ENCODE measurements at regions not wholly inside any gene's neighbourhood (a gene's known extent, or its start where the extent isn't known, plus 50 kb on each side); places are given as distances from the start of the nearest gene placed in this dataset.
"Not testable (repeated sequence)": the region's sequence is repeated elsewhere in the genome, so short reads cannot be mapped to it uniquely, and the experiment has no call there.

GRCh38 chr2:35436893-35437292, 918.7 kb upstream of the CRIM1 start:
- H3K9me3 ChIP-seq (ENCODE audit: control insufficient read depth, low read length); DNase-seq; H3K27ac ChIP-seq (ENCODE audit: insufficient read depth, low read length, poor library complexity, severe bottlenecking); H3K36me3 ChIP-seq (ENCODE audit: control insufficient read depth, insufficient read depth, low read length); H3K4me1 ChIP-seq (ENCODE audit: control insufficient read depth, insufficient read depth, low read length, poor library complexity, severe bottlenecking); H3K4me3 ChIP-seq (ENCODE audit: insufficient read depth, low read depth, low read length, poor library complexity, severe bottlenecking); H3K27me3 ChIP-seq (replicated peaks; ENCODE audit: control insufficient read depth, insufficient read depth, low read length, poor library complexity, severe bottlenecking): not testable (repeated sequence)

GRCh38 chr2:35428548-35428947, 927.0 kb upstream of the CRIM1 start:
- H3K4me1 ChIP-seq (ENCODE audit: control insufficient read depth, insufficient read depth, low read length, poor library complexity, severe bottlenecking), result no peaks in the 10 kb centered on the region
- no peak overlapping the region for H3K4me3 ChIP-seq (ENCODE audit: insufficient read depth, low read depth, low read length, poor library complexity, severe bottlenecking)
- H3K36me3 ChIP-seq (ENCODE audit: control insufficient read depth, insufficient read depth, low read length), result no peaks in the 10 kb centered on the region
- DNase-seq, result no peak
- H3K9me3 ChIP-seq (ENCODE audit: control insufficient read depth, low read length), result no peaks in the 10 kb centered on the region
- H3K27ac ChIP-seq (ENCODE audit: insufficient read depth, low read length, poor library complexity, severe bottlenecking), result no peak overlapping the region
- no peaks in the 10 kb centered on the region for H3K27me3 ChIP-seq (replicated peaks; ENCODE audit: control insufficient read depth, insufficient read depth, low read length, poor library complexity, severe bottlenecking)

DNA sequence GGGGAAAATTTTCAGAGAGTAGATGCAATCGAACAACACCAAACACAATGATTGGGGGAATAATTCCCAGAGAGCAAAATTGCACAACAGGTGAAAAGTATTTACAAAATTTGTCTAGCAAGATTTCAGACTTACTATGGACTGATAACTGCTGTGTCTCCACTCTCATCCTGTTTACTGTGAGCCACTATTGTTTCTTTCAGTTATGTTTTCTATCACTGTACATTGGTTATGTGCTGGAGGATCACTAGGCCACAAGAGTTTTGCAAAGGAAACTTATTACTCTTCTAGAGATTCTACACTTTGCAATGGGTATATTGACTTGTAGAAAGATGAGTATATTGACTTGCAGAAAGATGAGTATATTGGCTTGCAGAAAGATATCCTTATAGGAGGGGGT, 934.1 kb upstream of the CRIM1 start:
- H3K9me3 ChIP-seq (ENCODE audit: control insufficient read depth, low read length), result no peaks in the 10 kb centered on the region
- H3K4me1 ChIP-seq (ENCODE audit: control insufficient read depth, insufficient read depth, low read length, poor library complexity, severe bottlenecking), result no peaks in the 10 kb centered on the region
- H3K36me3 ChIP-seq (ENCODE audit: control insufficient read depth, insufficient read depth, low read length), result no peaks in the 10 kb centered on the region
- DNase-seq, result no peak
- H3K27me3 ChIP-seq (replicated peaks; ENCODE audit: control insufficient read depth, insufficient read depth, low read length, poor library complexity, severe bottlenecking), result no peaks in the 10 kb centered on the region
- H3K27ac ChIP-seq (ENCODE audit: insufficient read depth, low read length, poor library complexity, severe bottlenecking), result no peak overlapping the region
- H3K4me3 ChIP-seq (ENCODE audit: insufficient read depth, low read depth, low read length, poor library complexity, severe bottlenecking), result no peak overlapping the region

GRCh38 chr2:35417293-35417692, 938.3 kb upstream of the CRIM1 start:
- DNase-seq, result no peak
- H3K36me3 ChIP-seq (ENCODE audit: control insufficient read depth, insufficient read depth, low read length), result no peaks in the 10 kb centered on the region

GRCh38 chr2:35416391-35417140, 939.0 kb upstream of the CRIM1 start:
- no peak for DNase-seq
- no peaks in the 10 kb centered on the region for H3K4me1 ChIP-seq (ENCODE audit: control insufficient read depth, insufficient read depth, low read length, poor library complexity, severe bottlenecking)
- H3K9me3 ChIP-seq (ENCODE audit: control insufficient read depth, low read length), result no peaks in the 10 kb centered on the region
- no peak overlapping the region for H3K4me3 ChIP-seq (ENCODE audit: insufficient read depth, low read depth, low read length, poor library complexity, severe bottlenecking)
- H3K27me3 ChIP-seq (replicated peaks; ENCODE audit: control insufficient read depth, insufficient read depth, low read length, poor library complexity, severe bottlenecking), result no peaks in the 10 kb centered on the region
- no peaks in the 10 kb centered on the region for H3K36me3 ChIP-seq (ENCODE audit: control insufficient read depth, insufficient read depth, low read length)
- H3K27ac ChIP-seq (ENCODE audit: insufficient read depth, low read length, poor library complexity, severe bottlenecking), result no peak overlapping the region

More at GRCh38 chr2:35417293-35417692, 938.3 kb upstream of the CRIM1 start:
- no peaks in the 10 kb centered on the region for H3K27me3 ChIP-seq (replicated peaks; ENCODE audit: control insufficient read depth, insufficient read depth, low read length, poor library complexity, severe bottlenecking)
- H3K9me3 ChIP-seq (ENCODE audit: control insufficient read depth, low read length), result no peaks in the 10 kb centered on the region
- H3K4me3 ChIP-seq (ENCODE audit: insufficient read depth, low read depth, low read length, poor library complexity, severe bottlenecking), result no peak overlapping the region
- H3K27ac ChIP-seq (ENCODE audit: insufficient read depth, low read length, poor library complexity, severe bottlenecking), result no peak overlapping the region
- no peaks in the 10 kb centered on the region for H3K4me1 ChIP-seq (ENCODE audit: control insufficient read depth, insufficient read depth, low read length, poor library complexity, severe bottlenecking)

GRCh38 chr2:35415942-35416341, 939.6 kb upstream of the CRIM1 start:
- H3K36me3 ChIP-seq (ENCODE audit: control insufficient read depth, insufficient read depth, low read length), result no peaks in the 10 kb centered on the region
- no peak overlapping the region for H3K4me3 ChIP-seq (ENCODE audit: insufficient read depth, low read depth, low read length, poor library complexity, severe bottlenecking)
- no peaks in the 10 kb centered on the region for H3K27me3 ChIP-seq (replicated peaks; ENCODE audit: control insufficient read depth, insufficient read depth, low read length, poor library complexity, severe bottlenecking)
- no peak overlapping the region for H3K27ac ChIP-seq (ENCODE audit: insufficient read depth, low read length, poor library complexity, severe bottlenecking)
- no peak for DNase-seq
- H3K9me3 ChIP-seq (ENCODE audit: control insufficient read depth, low read length), result no peaks in the 10 kb centered on the region
- no peaks in the 10 kb centered on the region for H3K4me1 ChIP-seq (ENCODE audit: control insufficient read depth, insufficient read depth, low read length, poor library complexity, severe bottlenecking)

- no peak for DNase-seq
- H3K4me3 ChIP-seq (ENCODE audit: insufficient read depth, low read depth, low read length, poor library complexity, severe bottlenecking), result no peak overlapping the region
Observed at GRCh38 chr2:35415282-35415681, 940.3 kb upstream of the CRIM1 start.

DNA sequence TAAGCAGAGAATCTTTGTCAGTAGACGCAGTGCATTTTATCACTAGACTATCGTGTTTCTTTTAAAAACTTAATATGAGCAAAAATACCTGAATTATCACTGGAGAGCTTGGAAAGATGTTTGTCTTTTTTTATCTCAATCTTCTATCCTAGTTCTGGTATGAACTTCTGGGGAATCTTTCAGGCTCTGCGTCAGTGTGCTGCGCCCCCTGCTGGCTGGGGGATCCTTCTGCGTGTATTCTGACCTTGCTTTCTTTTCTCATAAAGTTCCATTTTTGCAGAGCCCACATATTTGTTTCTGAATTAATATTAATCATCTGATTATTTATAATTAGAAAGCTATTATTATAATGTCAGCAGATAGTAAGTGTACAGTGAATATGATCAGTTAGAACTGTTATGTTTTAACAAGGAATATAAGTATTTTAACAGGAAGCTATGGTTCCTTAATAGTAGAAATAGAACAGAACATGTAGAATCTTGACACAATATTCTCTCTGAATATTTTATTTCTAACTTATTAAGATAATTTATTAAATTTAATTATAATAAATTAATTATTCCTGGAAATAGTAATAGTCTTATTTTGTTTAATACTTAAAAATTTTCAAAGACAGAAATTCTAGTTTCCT, 945.0 kb upstream of the CRIM1 start:
- no peaks in the 10 kb centered on the region for H3K27me3 ChIP-seq (replicated peaks; ENCODE audit: control insufficient read depth, insufficient read depth, low read length, poor library complexity, severe bottlenecking)
- DNase-seq, result peak in 1 of 3 donors; percentile 6
- H3K27ac ChIP-seq (ENCODE audit: insufficient read depth, low read length, poor library complexity, severe bottlenecking), result no peak overlapping the region
- H3K4me1 ChIP-seq (ENCODE audit: control insufficient read depth, insufficient read depth, low read length, poor library complexity, severe bottlenecking), result no peaks in the 10 kb centered on the region
- no peaks in the 10 kb centered on the region for H3K36me3 ChIP-seq (ENCODE audit: control insufficient read depth, insufficient read depth, low read length)
- H3K9me3 ChIP-seq (ENCODE audit: control insufficient read depth, low read length), result no peaks in the 10 kb centered on the region
- no peak overlapping the region for H3K4me3 ChIP-seq (ENCODE audit: insufficient read depth, low read depth, low read length, poor library complexity, severe bottlenecking)

More at GRCh38 chr2:35415282-35415681, 940.3 kb upstream of the CRIM1 start:
- no peaks in the 10 kb centered on the region for H3K36me3 ChIP-seq (ENCODE audit: control insufficient read depth, insufficient read depth, low read length)
- H3K9me3 ChIP-seq (ENCODE audit: control insufficient read depth, low read length), result no peaks in the 10 kb centered on the region
- no peaks in the 10 kb centered on the region for H3K4me1 ChIP-seq (ENCODE audit: control insufficient read depth, insufficient read depth, low read length, poor library complexity, severe bottlenecking)
- no peak overlapping the region for H3K27ac ChIP-seq (ENCODE audit: insufficient read depth, low read length, poor library complexity, severe bottlenecking)
- H3K27me3 ChIP-seq (replicated peaks; ENCODE audit: control insufficient read depth, insufficient read depth, low read length, poor library complexity, severe bottlenecking), result no peaks in the 10 kb centered on the region

GRCh38 chr2:35409762-35410161, 945.8 kb upstream of the CRIM1 start:
- DNase-seq, result no peak
- Histone ChIP-seq H3K27ac (ENCODE audit: insufficient read depth, low read length, poor library complexity, severe bottlenecking) (no peak overlapping the region), H3K9me3 (ENCODE audit: control insufficient read depth, low read length) (no peaks in the 10 kb centered on the region), H3K36me3 (ENCODE audit: control insufficient read depth, insufficient read depth, low read length) (no peaks in the 10 kb centered on the region), H3K27me3 (replicated peaks; ENCODE audit: control insufficient read depth, insufficient read depth, low read length, poor library complexity, severe bottlenecking) (no peaks in the 10 kb centered on the region), H3K4me3 (ENCODE audit: insufficient read depth, low read depth, low read length, poor library complexity, severe bottlenecking) (no peak overlapping the region), H3K4me1 (ENCODE audit: control insufficient read depth, insufficient read depth, low read length, poor library complexity, severe bottlenecking) (no peaks in the 10 kb centered on the region)

DNA sequence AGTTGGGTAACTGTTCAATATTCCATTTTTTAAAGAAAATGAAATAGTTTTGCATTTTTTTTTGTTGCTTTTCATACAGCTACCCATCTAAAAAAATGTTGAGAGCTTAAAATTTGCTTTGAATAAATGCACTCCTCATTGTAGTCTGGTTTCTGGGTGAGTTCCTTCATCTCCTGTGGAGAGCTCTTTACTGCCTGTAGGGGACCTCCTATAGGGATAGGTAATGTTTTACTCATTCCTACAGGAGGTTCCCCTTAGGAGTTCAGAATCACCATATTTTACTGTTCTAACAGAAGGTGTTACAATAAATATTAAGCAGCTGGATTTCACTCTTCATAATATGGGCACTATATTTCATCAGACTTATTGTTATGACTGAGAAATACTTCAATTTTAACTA, 947.3 kb upstream of the CRIM1 start:
- Histone ChIP-seq H3K36me3 (ENCODE audit: control insufficient read depth, insufficient read depth, low read length) (no peaks in the 10 kb centered on the region), H3K27me3 (replicated peaks; ENCODE audit: control insufficient read depth, insufficient read depth, low read length, poor library complexity, severe bottlenecking) (no peaks in the 10 kb centered on the region), H3K27ac (ENCODE audit: insufficient read depth, low read length, poor library complexity, severe bottlenecking) (no peak overlapping the region), H3K4me3 (ENCODE audit: insufficient read depth, low read depth, low read length, poor library complexity, severe bottlenecking) (no peak overlapping the region), H3K4me1 (ENCODE audit: control insufficient read depth, insufficient read depth, low read length, poor library complexity, severe bottlenecking) (no peaks in the 10 kb centered on the region), H3K9me3 (ENCODE audit: control insufficient read depth, low read length) (no peaks in the 10 kb centered on the region)
- no peak for DNase-seq
